ENCODE measurements at regions not wholly inside any gene's neighbourhood (a gene's known extent, or its start where the extent isn't known, plus 50 kb on each side); places are given as distances from the start of the nearest gene placed in this dataset.

DNA sequence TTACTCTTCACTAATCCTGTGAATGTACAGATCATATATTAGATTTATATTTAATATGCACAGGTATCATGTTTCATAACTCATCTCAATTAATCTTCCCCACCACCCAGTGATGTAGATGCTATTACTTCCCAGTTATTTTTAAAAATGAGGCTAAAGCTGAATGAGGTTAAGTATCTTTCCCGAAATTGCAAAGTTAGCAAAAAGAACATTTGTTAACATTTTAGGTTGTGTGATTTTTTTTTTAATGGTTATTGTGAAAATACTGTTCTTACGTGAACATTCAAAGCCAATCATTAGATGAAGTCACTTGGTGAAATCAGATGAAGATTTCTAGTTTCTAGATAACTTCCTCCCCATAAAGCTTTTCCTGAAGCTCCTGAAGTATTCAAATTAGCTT lies 186.9 kb upstream of the PLEKHA5 start:
- Histone ChIP-seq H3K9me2 (replicated peaks; ENCODE audit: insufficient read depth, low read length) (no peaks in the 10 kb centered on the region), H3K4me2 (ENCODE audit: low read depth, low read length) (no peak overlapping the region), H3K79me2 (ENCODE audit: low read length) (no peaks in the 10 kb centered on the region), H3K36me3 (replicated peaks; ENCODE audit: insufficient read depth, low read length) (no peaks in the 10 kb centered on the region), H3K27ac (ENCODE audit: low read length) (no peak overlapping the region), H2AFZ (ENCODE audit: low read length) (no peak overlapping the region), H3F3A (ENCODE audit: insufficient read depth, low read length) (no peaks in the 10 kb centered on the region), H3K27me3 (replicated peaks; ENCODE audit: insufficient read depth, low read length) (no peaks in the 10 kb centered on the region), H4K20me1 (ENCODE audit: insufficient read depth, low read length) (no peaks in the 10 kb centered on the region), H3K4me1 (ENCODE audit: low read length) (no peaks in the 10 kb centered on the region), H3K9me3 (replicated peaks; ENCODE audit: insufficient read depth, low read length) (no peaks in the 10 kb centered on the region), H3K9ac (ENCODE audit: low read length) (no peak overlapping the region), H3K4me3 (ENCODE audit: low read length) (no peak overlapping the region)
- TF ChIP-seq EZH2phosphoT487 (IDR thresholded peaks at IDR 0.05; ENCODE audit: low read length) (no peak), EZH2 (optimal IDR thresholded peaks at IDR 0.05; ENCODE audit: low read depth, low read length) (no peak)
- TF ChIP-seq, protein P1, sequence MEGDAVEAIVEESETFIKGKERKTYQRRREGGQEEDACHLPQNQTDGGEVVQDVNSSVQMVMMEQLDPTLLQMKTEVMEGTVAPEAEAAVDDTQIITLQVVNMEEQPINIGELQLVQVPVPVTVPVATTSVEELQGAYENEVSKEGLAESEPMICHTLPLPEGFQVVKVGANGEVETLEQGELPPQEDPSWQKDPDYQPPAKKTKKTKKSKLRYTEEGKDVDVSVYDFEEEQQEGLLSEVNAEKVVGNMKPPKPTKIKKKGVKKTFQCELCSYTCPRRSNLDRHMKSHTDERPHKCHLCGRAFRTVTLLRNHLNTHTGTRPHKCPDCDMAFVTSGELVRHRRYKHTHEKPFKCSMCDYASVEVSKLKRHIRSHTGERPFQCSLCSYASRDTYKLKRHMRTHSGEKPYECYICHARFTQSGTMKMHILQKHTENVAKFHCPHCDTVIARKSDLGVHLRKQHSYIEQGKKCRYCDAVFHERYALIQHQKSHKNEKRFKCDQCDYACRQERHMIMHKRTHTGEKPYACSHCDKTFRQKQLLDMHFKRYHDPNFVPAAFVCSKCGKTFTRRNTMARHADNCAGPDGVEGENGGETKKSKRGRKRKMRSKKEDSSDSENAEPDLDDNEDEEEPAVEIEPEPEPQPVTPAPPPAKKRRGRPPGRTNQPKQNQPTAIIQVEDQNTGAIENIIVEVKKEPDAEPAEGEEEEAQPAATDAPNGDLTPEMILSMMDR (IDR thresholded peaks at IDR 0.05; ENCODE audit: low read length): no peak
- DNase-seq: no peak

GRCh38 chr12:18943200-18943599 lies 186.3 kb upstream of the PLEKHA5 start:
- DNase-seq: no peak
- H3K4me1 ChIP-seq (ENCODE audit: low read length): no peaks in the 10 kb centered on the region
- no peak overlapping the region for H3K9ac ChIP-seq (ENCODE audit: low read length)
- no peaks in the 10 kb centered on the region for H4K20me1 ChIP-seq (ENCODE audit: insufficient read depth, low read length)
- H3F3A ChIP-seq (ENCODE audit: insufficient read depth, low read length): no peaks in the 10 kb centered on the region
- no peaks in the 10 kb centered on the region for H3K9me3 ChIP-seq (replicated peaks; ENCODE audit: insufficient read depth, low read length)
- H3K27me3 ChIP-seq (replicated peaks; ENCODE audit: insufficient read depth, low read length): no peaks in the 10 kb centered on the region
- H3K36me3 ChIP-seq (replicated peaks; ENCODE audit: insufficient read depth, low read length): no peaks in the 10 kb centered on the region
- H3K4me3 ChIP-seq (ENCODE audit: low read length): no peak overlapping the region
- H3K9me2 ChIP-seq (replicated peaks; ENCODE audit: insufficient read depth, low read length): no peaks in the 10 kb centered on the region
- no peak for TF ChIP-seq EZH2 (optimal IDR thresholded peaks at IDR 0.05; ENCODE audit: low read depth, low read length)
- no peak for TF ChIP-seq EZH2phosphoT487 (IDR thresholded peaks at IDR 0.05; ENCODE audit: low read length)
- TF ChIP-seq, protein P1 (IDR thresholded peaks at IDR 0.05; ENCODE audit: low read length): no peak
- no peaks in the 10 kb centered on the region for H3K79me2 ChIP-seq (ENCODE audit: low read length)
- H3K27ac ChIP-seq (ENCODE audit: low read length): no peak overlapping the region
- H3K4me2 ChIP-seq (ENCODE audit: low read depth, low read length): no peak overlapping the region
- no peak overlapping the region for H2AFZ ChIP-seq (ENCODE audit: low read length)

- Histone ChIP-seq H3K4me1 (ENCODE audit: low read length) (no peaks in the 10 kb centered on the region), H3K79me2 (ENCODE audit: low read length) (no peaks in the 10 kb centered on the region), H3K27ac (ENCODE audit: low read length) (no peak overlapping the region), H3K9me3 (replicated peaks; ENCODE audit: insufficient read depth, low read length) (no peaks in the 10 kb centered on the region), H3K4me2 (ENCODE audit: low read depth, low read length) (no peak overlapping the region), H3F3A (ENCODE audit: insufficient read depth, low read length) (no peaks in the 10 kb centered on the region), H3K27me3 (replicated peaks; ENCODE audit: insufficient read depth, low read length) (no peaks in the 10 kb centered on the region), H4K20me1 (ENCODE audit: insufficient read depth, low read length) (no peaks in the 10 kb centered on the region), H2AFZ (ENCODE audit: low read length) (no peak overlapping the region), H3K4me3 (ENCODE audit: low read length) (no peak overlapping the region), H3K36me3 (replicated peaks; ENCODE audit: insufficient read depth, low read length) (no peaks in the 10 kb centered on the region), H3K9me2 (replicated peaks; ENCODE audit: insufficient read depth, low read length) (no peaks in the 10 kb centered on the region), H3K9ac (ENCODE audit: low read length) (no peak overlapping the region)
- DNase-seq: no peak
- TF ChIP-seq EZH2 (optimal IDR thresholded peaks at IDR 0.05; ENCODE audit: low read depth, low read length): no peak
- TF ChIP-seq EZH2phosphoT487 (IDR thresholded peaks at IDR 0.05; ENCODE audit: low read length): no peak
- TF ChIP-seq, protein P1 (IDR thresholded peaks at IDR 0.05; ENCODE audit: low read length): no peak
Observed at GRCh38 chr12:18946106-18946505, 183.4 kb upstream of the PLEKHA5 start.
